Panc1 (cell line): ENCODE measurements at regions not wholly inside any gene's neighbourhood (a gene's known extent, or its start where the extent isn't known, plus 50 kb on each side); places are given as distances from the start of the nearest gene placed in this dataset.

ENCODE experiments used
- ATAC-seq: fragments of 200-7000 bp; cut with Tn5 transposase; 2 replicates; pipeline ENCODE4 v1.9.1; 2020; ENCODE audit warnings: mild to moderate bottlenecking, moderate library complexity
- BruUV-seq: library from RNA; stranded (reverse); fragments of 400-500 nt; replicated peaks from 2 replicates; lab custom pipeline; 2021; lab: Mats Ljungman, UMichigan
- CTCF ChIA-PET: fragments of 300-600 bp; sonication (Branson Sonifier 250); formaldehyde crosslinking; loops from one replicate; lab custom pipeline; 2022; ENCODE audit warnings: antibody characterized with exemption; lab: Charles Lee
- POLR2A ChIA-PET: fragments of 300-600 bp; sonication (Branson Sonifier 250); formaldehyde crosslinking; loops from one replicate; lab custom pipeline; 2022; ENCODE audit warnings: antibody characterized with exemption; lab: Charles Lee
- DNase-seq: peaks from one replicate; pipeline ENCODE4 v3.0.0-alpha.2; 2010; ENCODE audit warnings: low read depth, low spot score
- H3K27ac ChIP-seq: 2 replicates; pipeline ENCODE4 v1.5.1; 2011; ENCODE audit warnings: mild to moderate bottlenecking, low read length, inconsistent platforms
- H3K27me3 ChIP-seq: fragments of 200-500 bp; sonication (Bioruptor generic); 2 replicates; pipeline ENCODE4 v1.6.0; 2014; ENCODE audit warnings: low read length, inconsistent platforms; ENCODE audit not compliant: control insufficient read depth, insufficient read depth
- H3K36me3 ChIP-seq: fragments of 200-500 bp; sonication (Bioruptor generic); 2 replicates; pipeline ENCODE4 v1.5.1; 2014; ENCODE audit warnings: inconsistent platforms, mild to moderate bottlenecking, low read length, moderate library complexity; ENCODE audit not compliant: control insufficient read depth, insufficient read depth
- H3K4me1 ChIP-seq: 2 replicates; pipeline ENCODE4 v1.5.1; 2011; ENCODE audit warnings: inconsistent platforms, mild to moderate bottlenecking, low read length, moderate library complexity; ENCODE audit not compliant: control insufficient read depth, insufficient read depth
- H3K4me3 ChIP-seq, 2 experiments: 2 replicates each; pipeline ENCODE4 v1.5.1; 2011 to 2012; ENCODE audit warnings: low read depth in 2 of 2, low read length in 2 of 2, mild to moderate bottlenecking in 2 of 2, inconsistent platforms in 1 of 2, moderate library complexity in 1 of 2
- H3K9me3 ChIP-seq: fragments of 200-500 bp; sonication (Bioruptor generic); 2 replicates; pipeline ENCODE4 v1.5.1; 2014; ENCODE audit warnings: low read depth, mild to moderate bottlenecking, inconsistent platforms, low read length, moderate library complexity; ENCODE audit not compliant: control insufficient read depth, insufficient read depth
- POLR2AphosphoS5 ChIP-seq: IDR thresholded peaks from 2 replicates; pipeline ENCODE4 v1.6.1; 2012; ENCODE audit warnings: mild to moderate bottlenecking, low read depth, low read length, moderate library complexity
- SIN3A ChIP-seq: IDR thresholded peaks from 2 replicates; pipeline ENCODE4 v1.6.1; 2012; ENCODE audit warnings: low read depth, mild to moderate bottlenecking, low read length, moderate library complexity, borderline replicate concordance; ENCODE audit not compliant: insufficient read depth
- TCF7L2 ChIP-seq: IDR thresholded peaks from 2 replicates; pipeline ENCODE4 v1.6.1; 2011; ENCODE audit warnings: mild to moderate bottlenecking, low read depth, low read length, inconsistent platforms
- in situ Hi-C: cut with HindIII; loops from 2 replicates; pipeline ENCODE4 v1.10.0; 2016; ENCODE audit warnings: low sequenced_read_pairs, low pct_unique_long_range_greater_than_20kb
- intact Hi-C: fragments of 100-400 bp; cut with micrococcal nuclease; formaldehyde crosslinking; loops from one replicate; pipeline ENCODE4 v1.10.0; 2022; ENCODE audit not compliant: unreplicated experiment
- TF ChIP-seq, protein P1 (sequence below): fragments of 450-650 bp; IDR thresholded peaks from 2 replicates; pipeline ENCODE4 v1.5.1; 2017; ENCODE audit warnings: mild to moderate bottlenecking
- TF ChIP-seq, protein P2 (sequence below), 2 experiments: IDR thresholded peaks; 2 replicates each; pipeline ENCODE4 v1.6.1; 2011 to 2012; ENCODE audit warnings: low read depth in 2 of 2, control low read depth in 1 of 2, low read length in 1 of 2, mild to moderate bottlenecking in 1 of 2, moderate library complexity in 1 of 2; ENCODE audit not compliant: insufficient read depth in 1 of 2

DNA sequence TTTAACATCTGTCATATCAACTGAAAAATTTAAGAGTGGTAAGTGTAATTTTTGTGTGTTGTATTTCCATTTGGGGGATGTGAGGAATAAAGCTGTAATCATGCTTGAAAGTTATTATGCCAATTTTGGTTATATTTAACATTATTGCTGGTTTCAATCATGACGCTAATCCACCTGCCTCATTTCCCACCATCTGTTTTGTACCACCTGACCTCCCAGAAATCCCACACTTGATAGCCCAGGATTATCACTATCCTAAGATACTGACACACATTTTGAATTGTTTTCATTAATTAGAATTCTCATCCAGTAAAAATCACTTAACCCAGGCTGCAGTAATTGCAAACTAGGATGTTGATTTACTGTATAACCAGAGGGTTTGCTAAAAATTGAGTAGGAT is 1119.8 kb downstream of the AACS start:
- Histone ChIP-seq H3K27ac (no peak overlapping the region), H3K4me3 (no peak overlapping the region), H3K4me1 (no peaks in the 10 kb centered on the region), H3K9me3 (no peaks in the 10 kb centered on the region), H3K27me3 (no peaks in the 10 kb centered on the region), H3K36me3 (no peaks in the 10 kb centered on the region)
- intact Hi-C loops: no loop called here
- BruUV-seq: no TSS peak
- ChIA-PET CTCF (no interaction called here), POLR2A (no interaction called here)
- TF ChIP-seq TCF7L2 (no peak), SIN3A (no peak), POLR2AphosphoS5 (no peak)
- TF ChIP-seq, protein P1, sequence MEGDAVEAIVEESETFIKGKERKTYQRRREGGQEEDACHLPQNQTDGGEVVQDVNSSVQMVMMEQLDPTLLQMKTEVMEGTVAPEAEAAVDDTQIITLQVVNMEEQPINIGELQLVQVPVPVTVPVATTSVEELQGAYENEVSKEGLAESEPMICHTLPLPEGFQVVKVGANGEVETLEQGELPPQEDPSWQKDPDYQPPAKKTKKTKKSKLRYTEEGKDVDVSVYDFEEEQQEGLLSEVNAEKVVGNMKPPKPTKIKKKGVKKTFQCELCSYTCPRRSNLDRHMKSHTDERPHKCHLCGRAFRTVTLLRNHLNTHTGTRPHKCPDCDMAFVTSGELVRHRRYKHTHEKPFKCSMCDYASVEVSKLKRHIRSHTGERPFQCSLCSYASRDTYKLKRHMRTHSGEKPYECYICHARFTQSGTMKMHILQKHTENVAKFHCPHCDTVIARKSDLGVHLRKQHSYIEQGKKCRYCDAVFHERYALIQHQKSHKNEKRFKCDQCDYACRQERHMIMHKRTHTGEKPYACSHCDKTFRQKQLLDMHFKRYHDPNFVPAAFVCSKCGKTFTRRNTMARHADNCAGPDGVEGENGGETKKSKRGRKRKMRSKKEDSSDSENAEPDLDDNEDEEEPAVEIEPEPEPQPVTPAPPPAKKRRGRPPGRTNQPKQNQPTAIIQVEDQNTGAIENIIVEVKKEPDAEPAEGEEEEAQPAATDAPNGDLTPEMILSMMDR: no peak
- TF ChIP-seq, protein P2, sequence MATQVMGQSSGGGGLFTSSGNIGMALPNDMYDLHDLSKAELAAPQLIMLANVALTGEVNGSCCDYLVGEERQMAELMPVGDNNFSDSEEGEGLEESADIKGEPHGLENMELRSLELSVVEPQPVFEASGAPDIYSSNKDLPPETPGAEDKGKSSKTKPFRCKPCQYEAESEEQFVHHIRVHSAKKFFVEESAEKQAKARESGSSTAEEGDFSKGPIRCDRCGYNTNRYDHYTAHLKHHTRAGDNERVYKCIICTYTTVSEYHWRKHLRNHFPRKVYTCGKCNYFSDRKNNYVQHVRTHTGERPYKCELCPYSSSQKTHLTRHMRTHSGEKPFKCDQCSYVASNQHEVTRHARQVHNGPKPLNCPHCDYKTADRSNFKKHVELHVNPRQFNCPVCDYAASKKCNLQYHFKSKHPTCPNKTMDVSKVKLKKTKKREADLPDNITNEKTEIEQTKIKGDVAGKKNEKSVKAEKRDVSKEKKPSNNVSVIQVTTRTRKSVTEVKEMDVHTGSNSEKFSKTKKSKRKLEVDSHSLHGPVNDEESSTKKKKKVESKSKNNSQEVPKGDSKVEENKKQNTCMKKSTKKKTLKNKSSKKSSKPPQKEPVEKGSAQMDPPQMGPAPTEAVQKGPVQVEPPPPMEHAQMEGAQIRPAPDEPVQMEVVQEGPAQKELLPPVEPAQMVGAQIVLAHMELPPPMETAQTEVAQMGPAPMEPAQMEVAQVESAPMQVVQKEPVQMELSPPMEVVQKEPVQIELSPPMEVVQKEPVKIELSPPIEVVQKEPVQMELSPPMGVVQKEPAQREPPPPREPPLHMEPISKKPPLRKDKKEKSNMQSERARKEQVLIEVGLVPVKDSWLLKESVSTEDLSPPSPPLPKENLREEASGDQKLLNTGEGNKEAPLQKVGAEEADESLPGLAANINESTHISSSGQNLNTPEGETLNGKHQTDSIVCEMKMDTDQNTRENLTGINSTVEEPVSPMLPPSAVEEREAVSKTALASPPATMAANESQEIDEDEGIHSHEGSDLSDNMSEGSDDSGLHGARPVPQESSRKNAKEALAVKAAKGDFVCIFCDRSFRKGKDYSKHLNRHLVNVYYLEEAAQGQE (IDR thresholded peaks at IDR 0.05; ENCODE audit: insufficient read depth in 1 of 2, low read depth in 2 of 2, low read length in 1 of 2): no peak
- DNase-seq (no peak), ATAC-seq (no peak)
- in situ Hi-C loops: no loop called here

DNA sequence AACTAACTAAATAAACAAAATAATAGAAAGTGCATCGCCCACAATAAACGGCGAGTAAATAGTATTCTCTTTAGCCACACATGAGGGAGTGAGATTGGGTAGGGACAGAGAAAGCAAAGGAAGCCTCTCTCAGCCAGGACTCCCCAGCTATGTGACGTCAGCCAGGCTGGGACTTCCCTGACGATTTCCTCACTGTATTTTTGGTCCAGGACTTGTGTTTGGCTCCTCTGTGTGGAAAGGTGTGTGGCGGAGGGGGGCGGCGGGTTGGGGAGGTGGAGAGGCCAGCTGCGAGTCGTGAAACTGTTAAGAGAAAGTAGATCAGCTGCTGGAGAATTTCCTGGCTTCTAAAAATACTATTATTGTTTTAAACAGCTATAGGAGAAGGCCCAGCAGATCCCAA is 1124.6 kb downstream of the AACS start:
- POLR2A ChIA-PET: no interaction called here
- intact Hi-C loops (no loop called here), in situ Hi-C loops (no loop called here)
- Histone ChIP-seq H3K4me3 (no peak overlapping the region), H3K9me3 (no peaks in the 10 kb centered on the region), H3K27me3 (no peaks in the 10 kb centered on the region), H3K36me3 (no peaks in the 10 kb centered on the region), H3K27ac (no peak overlapping the region), H3K4me1 (no peaks in the 10 kb centered on the region; the same call in 1 of the 2 replicates)
- DNase-seq (no peak), ATAC-seq (no peak)
- BruUV-seq: no TSS peak
- CTCF ChIA-PET: interaction anchor here (0.6 kb wide), 1 partner anchor 673 kb away, joined by 3 read pairs; no protein-coding TSS in a partner anchor
- no peak for TF ChIP-seq POLR2AphosphoS5
- TF ChIP-seq, protein P1: no peak
- no peak for TF ChIP-seq TCF7L2
- no peak for TF ChIP-seq SIN3A
- TF ChIP-seq, protein P2 (IDR thresholded peaks at IDR 0.05; ENCODE audit: insufficient read depth in 1 of 2, low read depth in 2 of 2, low read length in 1 of 2): no peak
